HL-60 (cell line): ENCODE measurements at regions not wholly inside any gene's neighbourhood (a gene's known extent, or its start where the extent isn't known, plus 50 kb on each side); places are given as distances from the start of the nearest gene placed in this dataset.

ENCODE experiments used
- CTCF ChIP-seq: IDR thresholded peaks from one replicate; pipeline ENCODE4 v1.5.1; 2011; ENCODE audit warnings: low read length, control low read depth, inconsistent platforms; ENCODE audit not compliant: insufficient read depth
- POLR2AphosphoS5 ChIP-seq: IDR thresholded peaks from 2 replicates; pipeline ENCODE4 v1.6.1; 2012; ENCODE audit warnings: low read depth
- REST ChIP-seq: IDR thresholded peaks from 2 replicates; pipeline ENCODE4 v1.6.1; 2012; ENCODE audit warnings: low read depth; ENCODE audit not compliant: insufficient replicate concordance

- TF ChIP-seq CTCF = no peak
- no peak for TF ChIP-seq REST
- no peak for TF ChIP-seq POLR2AphosphoS5
These were observed 470.3 kb downstream of the ARHGEF28 start for GRCh38 chr5:74096325-74096724.
